DMS 273 treated with DMSO at 0.1 percent for 48 hours (cell line): ENCODE measurements at regions not wholly inside any gene's neighbourhood (a gene's known extent, or its start where the extent isn't known, plus 50 kb on each side); places are given as distances from the start of the nearest gene placed in this dataset.

Source experiments
- DNase-seq: peaks from one replicate; lab custom pipeline; 2025; lab: John Stamatoyannopoulos, UW

DNA sequence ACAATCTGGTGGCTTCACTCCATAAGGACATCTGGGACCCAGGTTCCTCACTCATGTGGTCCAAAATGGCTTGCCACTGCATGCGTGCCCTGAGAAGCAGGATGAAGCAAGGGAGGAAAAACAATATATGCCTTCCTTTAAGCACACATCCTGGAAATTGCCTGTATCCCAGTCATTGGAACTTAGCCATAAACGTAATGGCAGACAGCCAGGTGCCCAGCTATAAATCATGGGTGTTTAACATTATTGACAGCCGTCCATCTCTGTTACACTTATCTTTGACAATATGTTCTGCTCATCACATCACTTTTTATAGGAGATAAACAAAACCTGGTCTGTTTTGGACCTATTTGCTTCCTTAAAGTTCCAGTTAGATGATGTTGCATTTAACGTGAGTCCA, 181.0 kb downstream of the AASDH start:
- no peak for DNase-seq

DNA sequence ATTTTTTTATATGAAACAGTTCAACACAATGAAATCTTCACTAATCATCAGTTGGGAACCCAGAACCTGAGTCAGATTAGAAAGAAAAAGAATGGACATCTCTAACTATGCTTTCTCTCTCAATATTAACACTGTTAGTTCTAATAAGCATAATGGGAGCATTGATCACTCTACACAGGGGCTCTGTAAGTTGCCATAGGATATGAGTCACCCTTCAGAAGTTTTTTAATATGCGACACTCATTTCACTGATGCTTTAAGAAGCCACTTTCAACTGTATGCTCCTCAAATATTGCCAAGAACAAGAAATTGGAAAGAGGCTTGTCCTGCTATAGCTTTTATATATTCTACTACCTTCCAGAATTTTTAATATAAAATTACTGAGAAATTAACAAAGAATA, 187.0 kb downstream of the AASDH start:
- no peak for DNase-seq

DNA sequence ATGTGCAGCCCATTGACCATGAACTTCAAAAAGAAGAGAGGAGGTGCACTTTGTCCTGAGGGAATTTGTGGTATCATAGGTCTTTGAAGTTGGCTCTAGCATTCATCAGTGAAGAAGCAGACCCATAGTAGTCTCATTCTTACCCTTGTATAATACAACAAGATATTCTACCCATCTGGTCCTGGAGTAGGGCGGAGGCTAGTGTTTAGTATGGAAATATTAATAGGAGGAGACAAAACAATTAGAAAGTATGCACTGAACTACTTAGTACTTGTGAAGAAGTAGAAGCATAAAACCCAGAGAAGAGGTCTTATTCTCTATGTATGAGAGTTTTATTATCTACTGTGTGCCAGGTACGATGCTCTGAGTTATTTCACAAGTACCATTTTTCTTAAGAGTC, 189.0 kb downstream of the AASDH start:
- DNase-seq: no peak

GRCh38 chr4:56197387-56197786, 189.9 kb downstream of the AASDH start:
- no peak for DNase-seq

DNA sequence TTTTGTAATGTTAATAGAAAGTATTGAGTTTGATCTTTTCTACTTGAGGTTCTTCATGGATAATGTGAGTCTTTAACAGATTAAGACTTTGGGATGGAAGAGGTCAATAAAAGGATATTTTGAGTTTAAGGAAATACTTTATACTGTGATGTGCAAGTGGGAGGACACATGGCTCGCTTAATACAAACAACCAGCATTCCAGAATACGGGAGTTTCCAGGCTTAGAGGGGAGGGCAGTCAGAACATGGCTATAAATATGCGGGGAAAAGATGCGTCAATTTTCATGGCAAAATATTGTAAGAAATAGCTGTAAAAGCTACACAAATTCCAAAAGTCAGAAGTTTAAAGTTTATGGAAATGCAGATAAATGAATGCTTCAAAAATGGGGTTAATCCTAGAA, 192.3 kb downstream of the AASDH start:
- DNase-seq: no peak

GRCh38 chr4:56191534-56191933, 195.8 kb downstream of the AASDH start:
- no peak for DNase-seq

GRCh38 chr4:56187688-56188087, 199.6 kb downstream of the AASDH start:
- no peak for DNase-seq

GRCh38 chr4:56186808-56187523, 200.3 kb downstream of the AASDH start:
- DNase-seq: no peak

DNA sequence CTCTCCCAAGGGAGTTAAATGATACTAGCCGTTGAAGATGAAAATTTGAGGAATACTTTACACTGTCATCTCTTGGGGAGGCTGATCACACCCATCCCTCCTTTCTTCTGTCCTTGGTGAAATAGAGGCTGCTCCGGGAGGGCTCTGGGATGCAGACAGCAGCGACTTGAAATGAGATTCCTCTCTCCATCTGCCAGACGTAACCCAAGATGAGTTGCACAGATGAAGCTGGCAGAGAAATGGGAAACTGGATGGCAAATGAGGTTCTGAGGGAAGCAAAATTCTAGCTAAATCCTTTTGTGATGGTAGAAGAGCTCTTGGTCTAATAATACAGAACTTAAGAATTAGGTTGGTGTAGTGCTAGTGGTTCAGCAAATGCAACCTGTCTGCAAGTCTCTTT, 201.4 kb downstream of the AASDH start:
- DNase-seq: peak; percentile 26

GRCh38 chr4:56184214-56184613, 203.1 kb downstream of the AASDH start:
- no peak for DNase-seq

DNA sequence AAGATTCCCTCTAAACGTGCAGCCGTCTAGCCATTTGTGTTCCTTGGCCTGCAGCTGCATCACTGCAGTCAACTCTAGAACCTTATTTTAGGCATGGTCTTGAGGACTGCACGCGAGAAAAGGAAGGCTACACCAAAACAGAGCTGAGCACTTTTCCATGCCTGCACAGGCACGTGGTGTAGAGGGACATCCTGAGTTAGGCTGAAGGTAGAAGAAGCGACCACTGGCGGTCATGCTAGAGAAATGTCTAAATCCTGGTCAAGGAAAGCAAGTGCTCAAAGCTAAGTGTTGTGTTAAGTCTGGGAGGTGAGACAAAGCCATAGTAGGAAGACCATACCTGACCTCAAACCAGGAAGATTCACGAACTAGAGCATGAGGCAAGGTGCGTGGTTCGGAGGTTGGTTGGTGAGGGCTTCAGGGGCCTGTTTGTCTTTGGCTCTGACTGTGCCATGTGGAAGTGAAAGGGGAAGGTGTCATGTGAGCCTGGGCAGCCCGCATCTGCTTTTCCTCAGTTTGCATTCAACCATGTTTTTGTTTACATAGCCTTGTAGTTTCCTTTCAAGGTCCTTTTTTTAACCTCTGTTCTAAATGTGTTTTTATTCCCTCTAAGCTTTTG, 203.8 kb downstream of the AASDH start:
- DNase-seq: no peak

DNA sequence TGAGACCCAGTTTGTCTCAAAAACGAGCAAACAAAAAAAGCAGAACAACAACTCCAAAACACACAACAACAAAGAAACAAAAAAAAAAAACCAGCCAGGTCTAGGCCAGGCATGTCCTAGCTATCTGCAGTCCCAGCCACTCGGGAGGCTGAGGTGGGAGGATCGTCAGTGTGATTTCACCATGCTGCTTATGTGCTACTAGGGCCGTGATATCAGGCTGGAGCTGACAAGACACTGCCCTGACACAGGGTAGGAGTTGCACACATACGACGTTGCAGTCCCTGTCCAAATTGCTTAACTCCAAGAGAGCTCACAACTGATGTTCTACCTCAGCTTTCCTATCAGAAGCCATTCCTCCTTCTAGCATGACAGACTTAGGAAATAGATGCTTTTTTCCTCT, 204.9 kb downstream of the AASDH start:
- DNase-seq: no peak

GRCh38 chr4:56181140-56181953, 205.9 kb downstream of the AASDH start:
- DNase-seq: no peak

DNA sequence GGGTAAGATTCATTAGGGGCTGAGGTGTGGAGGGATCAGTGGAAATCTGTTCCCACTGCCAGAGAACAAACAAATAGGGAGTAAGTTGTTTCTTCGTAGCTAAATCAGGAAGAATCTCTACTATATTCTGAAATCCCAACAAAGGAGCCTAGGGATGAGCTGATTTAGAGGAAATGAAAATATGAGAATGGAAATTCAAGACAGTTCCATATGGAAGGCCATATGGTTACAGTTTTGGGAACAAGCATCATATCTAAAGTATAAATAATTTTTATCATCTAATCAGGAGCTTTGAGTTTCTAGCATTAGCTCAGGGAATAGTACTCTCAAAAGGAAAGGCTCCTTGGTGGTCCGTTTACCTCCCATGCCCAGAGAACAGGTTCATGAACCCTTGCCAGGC, 218.2 kb downstream of the AASDH start:
- no peak for DNase-seq

GRCh38 chr4:56164907-56165306, 216.2 kb downstream of the CEP135 start:
- DNase-seq: no peak

DNA sequence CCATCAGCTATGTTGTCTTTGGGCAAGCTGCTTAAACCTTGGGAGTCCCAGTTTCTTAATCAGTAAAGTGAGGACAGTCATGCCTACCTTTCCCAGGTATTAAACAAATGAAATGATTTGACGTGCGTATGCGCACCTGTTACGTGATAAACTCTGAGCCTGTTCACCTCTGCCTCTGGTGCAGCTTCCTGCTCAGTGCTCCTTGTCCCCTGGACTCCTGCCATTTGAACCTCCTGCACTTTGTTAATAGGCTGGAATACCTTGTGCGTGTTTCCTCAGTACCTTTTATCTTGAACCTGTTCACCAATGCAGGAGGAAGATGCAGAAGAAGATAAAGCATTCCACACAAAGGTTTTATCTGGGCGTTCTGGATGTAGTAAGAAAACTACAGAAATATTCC, 211.9 kb downstream of the CEP135 start:
- DNase-seq: no peak

- no peak for DNase-seq
These were observed 209.7 kb downstream of the CEP135 start for GRCh38 chr4:56158483-56158882.

DNA sequence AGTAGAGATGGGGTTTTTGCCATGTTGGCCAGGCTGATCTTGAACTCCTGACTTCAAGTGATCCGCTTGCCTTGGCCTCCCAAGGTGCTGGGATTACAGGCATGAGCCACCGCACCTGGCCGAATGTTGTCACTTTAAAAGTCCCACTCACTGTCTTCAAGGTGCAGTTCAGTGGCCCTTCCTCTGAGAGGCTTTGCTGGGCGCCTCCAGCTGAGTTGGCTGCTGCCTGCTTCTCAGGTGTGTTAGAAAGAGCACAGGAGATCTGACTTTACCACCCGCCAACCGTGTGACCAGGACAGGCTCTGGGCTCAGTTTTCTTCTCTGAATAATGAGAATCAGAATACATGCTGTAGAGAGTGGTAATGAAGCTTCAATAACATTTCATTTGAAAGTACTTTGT, 207.4 kb downstream of the CEP135 start:
- no peak for DNase-seq

DNA sequence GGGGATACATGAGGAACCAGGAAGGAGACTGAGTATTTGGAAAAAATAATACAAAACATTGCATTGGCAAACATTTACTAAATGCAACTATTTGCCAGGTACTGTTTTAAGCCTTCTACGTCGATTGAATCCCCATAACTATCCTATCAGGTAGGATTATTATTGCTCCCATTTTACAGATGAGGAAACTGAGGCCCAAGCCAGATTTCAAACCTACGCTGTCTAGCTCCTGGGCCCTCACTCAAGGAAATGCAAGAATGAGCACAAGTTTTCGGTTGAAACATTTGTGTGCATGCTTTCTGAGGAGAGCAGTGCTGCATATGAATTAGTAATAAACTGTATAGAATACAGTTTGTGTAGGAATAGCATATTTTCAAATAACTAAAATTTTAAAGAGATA, 206.7 kb downstream of the CEP135 start:
- DNase-seq: no peak

- no peak for DNase-seq
These were observed 200.8 kb downstream of the CEP135 start for GRCh38 chr4:56149591-56149990.

DNA sequence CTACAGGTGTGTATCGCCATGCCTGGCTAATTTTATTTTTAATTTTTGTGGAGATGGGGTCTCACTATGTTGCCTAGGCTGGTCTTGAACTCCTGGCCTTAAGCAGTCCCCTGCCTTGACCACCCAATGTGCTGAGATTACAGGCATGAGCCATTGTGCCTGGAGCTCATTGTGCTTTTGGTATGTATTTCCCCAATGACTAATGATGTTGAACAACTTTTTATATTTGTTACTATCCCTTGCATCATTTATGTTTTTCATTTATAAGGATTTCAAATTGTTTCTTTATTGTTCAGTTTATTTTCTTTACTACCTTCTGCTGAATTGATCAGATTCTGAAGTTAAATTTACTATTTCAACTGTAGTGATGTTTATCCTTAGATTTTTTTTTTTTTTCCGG, 199.7 kb downstream of the CEP135 start:
- no peak for DNase-seq

DNA sequence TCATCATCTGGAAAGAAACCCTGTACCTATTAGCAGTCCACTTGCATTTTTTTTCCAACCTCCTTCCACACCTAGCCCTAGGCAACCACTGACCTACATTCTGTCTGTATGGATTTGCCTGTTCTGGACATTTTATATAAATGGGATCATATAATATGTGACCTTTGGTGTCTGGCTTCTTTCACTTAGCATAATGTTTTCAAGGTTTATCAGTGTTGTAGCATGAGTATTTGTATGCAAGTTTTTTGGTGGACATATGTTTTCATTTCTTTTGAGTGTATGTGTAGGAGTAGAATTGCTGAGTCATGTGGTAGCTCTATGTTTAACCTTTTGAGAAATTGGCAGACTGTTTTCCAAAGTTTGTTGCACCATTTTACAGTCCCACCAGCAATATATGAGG, 198.6 kb downstream of the CEP135 start:
- no peak for DNase-seq

DNA sequence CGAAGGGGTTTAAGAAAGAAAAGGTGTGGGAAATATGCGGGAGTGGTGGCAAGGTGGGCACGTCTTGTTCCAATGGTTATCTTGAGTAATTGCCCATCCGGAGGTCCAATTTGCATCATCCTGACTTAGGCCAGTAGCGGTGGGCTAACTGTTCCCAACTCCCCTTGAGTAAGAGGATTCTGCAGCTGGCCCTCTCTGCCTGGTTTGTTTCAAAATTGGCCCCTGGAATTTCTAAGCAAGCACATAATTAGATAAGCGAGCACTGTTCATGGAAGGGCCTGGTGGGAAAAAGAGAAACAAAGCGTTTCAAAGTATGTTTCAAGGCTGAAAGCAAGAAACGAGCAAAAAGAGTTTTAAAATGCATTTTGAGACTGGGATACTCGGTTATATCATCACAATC, 198.2 kb downstream of the CEP135 start:
- no peak for DNase-seq
